HL-60 (cell line): ENCODE measurements at regions not wholly inside any gene's neighbourhood (a gene's known extent, or its start where the extent isn't known, plus 50 kb on each side); places are given as distances from the start of the nearest gene placed in this dataset.

Source experiments
- GABPA ChIP-seq: IDR thresholded peaks from 2 replicates; pipeline ENCODE4 v1.6.1; 2012; ENCODE audit warnings: low read depth
- POLR2AphosphoS5 ChIP-seq: IDR thresholded peaks from 2 replicates; pipeline ENCODE4 v1.6.1; 2012; ENCODE audit warnings: low read depth
- SPI1 ChIP-seq: IDR thresholded peaks from 2 replicates; pipeline ENCODE4 v1.6.1; 2012; ENCODE audit warnings: low read depth, mild to moderate bottlenecking, borderline replicate concordance
- TF ChIP-seq, protein P1 (sequence below): IDR thresholded peaks from one replicate; pipeline ENCODE4 v1.5.1; 2011; ENCODE audit warnings: low read length, control low read depth, inconsistent platforms; ENCODE audit not compliant: insufficient read depth
- TF ChIP-seq, protein P2 (sequence below): IDR thresholded peaks from 2 replicates; pipeline ENCODE4 v1.6.1; 2012; ENCODE audit warnings: low read depth; ENCODE audit not compliant: insufficient replicate concordance

DNA sequence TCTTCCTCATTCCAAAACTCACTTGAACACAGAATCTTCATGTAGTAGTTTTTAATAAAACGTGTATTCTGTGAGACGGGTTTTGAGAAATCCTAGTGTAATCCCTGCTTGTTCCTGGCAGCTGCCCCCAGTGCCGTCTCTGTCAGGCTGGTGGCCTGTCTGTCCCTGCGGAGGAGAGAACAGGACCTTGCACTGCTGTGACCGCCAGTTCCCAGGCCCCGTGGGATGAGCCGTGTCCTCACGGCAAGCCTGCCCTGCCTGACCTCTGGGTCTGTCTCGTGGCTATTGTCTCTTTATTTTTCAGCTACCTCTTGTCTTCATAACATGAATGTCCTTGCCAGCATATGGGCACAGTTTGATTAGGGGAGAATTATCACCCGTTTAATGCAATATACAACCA is 535.5 kb upstream of the B3GAT1 start:
- no peak for TF ChIP-seq POLR2AphosphoS5
- TF ChIP-seq, protein P1, sequence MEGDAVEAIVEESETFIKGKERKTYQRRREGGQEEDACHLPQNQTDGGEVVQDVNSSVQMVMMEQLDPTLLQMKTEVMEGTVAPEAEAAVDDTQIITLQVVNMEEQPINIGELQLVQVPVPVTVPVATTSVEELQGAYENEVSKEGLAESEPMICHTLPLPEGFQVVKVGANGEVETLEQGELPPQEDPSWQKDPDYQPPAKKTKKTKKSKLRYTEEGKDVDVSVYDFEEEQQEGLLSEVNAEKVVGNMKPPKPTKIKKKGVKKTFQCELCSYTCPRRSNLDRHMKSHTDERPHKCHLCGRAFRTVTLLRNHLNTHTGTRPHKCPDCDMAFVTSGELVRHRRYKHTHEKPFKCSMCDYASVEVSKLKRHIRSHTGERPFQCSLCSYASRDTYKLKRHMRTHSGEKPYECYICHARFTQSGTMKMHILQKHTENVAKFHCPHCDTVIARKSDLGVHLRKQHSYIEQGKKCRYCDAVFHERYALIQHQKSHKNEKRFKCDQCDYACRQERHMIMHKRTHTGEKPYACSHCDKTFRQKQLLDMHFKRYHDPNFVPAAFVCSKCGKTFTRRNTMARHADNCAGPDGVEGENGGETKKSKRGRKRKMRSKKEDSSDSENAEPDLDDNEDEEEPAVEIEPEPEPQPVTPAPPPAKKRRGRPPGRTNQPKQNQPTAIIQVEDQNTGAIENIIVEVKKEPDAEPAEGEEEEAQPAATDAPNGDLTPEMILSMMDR = no peak
- TF ChIP-seq GABPA = no peak
- TF ChIP-seq, protein P2, sequence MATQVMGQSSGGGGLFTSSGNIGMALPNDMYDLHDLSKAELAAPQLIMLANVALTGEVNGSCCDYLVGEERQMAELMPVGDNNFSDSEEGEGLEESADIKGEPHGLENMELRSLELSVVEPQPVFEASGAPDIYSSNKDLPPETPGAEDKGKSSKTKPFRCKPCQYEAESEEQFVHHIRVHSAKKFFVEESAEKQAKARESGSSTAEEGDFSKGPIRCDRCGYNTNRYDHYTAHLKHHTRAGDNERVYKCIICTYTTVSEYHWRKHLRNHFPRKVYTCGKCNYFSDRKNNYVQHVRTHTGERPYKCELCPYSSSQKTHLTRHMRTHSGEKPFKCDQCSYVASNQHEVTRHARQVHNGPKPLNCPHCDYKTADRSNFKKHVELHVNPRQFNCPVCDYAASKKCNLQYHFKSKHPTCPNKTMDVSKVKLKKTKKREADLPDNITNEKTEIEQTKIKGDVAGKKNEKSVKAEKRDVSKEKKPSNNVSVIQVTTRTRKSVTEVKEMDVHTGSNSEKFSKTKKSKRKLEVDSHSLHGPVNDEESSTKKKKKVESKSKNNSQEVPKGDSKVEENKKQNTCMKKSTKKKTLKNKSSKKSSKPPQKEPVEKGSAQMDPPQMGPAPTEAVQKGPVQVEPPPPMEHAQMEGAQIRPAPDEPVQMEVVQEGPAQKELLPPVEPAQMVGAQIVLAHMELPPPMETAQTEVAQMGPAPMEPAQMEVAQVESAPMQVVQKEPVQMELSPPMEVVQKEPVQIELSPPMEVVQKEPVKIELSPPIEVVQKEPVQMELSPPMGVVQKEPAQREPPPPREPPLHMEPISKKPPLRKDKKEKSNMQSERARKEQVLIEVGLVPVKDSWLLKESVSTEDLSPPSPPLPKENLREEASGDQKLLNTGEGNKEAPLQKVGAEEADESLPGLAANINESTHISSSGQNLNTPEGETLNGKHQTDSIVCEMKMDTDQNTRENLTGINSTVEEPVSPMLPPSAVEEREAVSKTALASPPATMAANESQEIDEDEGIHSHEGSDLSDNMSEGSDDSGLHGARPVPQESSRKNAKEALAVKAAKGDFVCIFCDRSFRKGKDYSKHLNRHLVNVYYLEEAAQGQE = no peak
- TF ChIP-seq SPI1 = no peak
